HPDE6-E6E7 (cell line): ENCODE measurements at regions not wholly inside any gene's neighbourhood (a gene's known extent, or its start where the extent isn't known, plus 50 kb on each side); places are given as distances from the start of the nearest gene placed in this dataset.
"Not testable (repeated sequence)": the region's sequence is repeated elsewhere in the genome, so short reads cannot be mapped to it uniquely, and the experiment has no call there.

Experiments used
- DNase-seq: peaks from one replicate; pipeline ENCODE4 v3.0.0; 2011; ENCODE audit warnings: missing footprints; ENCODE audit errors: extremely low spot score

- DNase-seq, result no peak
Observed at GRCh38 chr4:20196476-20196875, 55.2 kb upstream of the SLIT2 start.

- no peak for DNase-seq
Observed at GRCh38 chr4:20195071-20195885, 56.4 kb upstream of the SLIT2 start.

- DNase-seq, result no peak
Observed at GRCh38 chr4:20194123-20195013, 57.3 kb upstream of the SLIT2 start.

GRCh38 chr4:20193141-20193936, 58.4 kb upstream of the SLIT2 start:
- peak; percentile 19 for DNase-seq

GRCh38 chr4:20192736-20193135, 59.0 kb upstream of the SLIT2 start:
- no peak for DNase-seq

- DNase-seq, result no peak
Observed at GRCh38 chr4:20185103-20185502, 66.6 kb upstream of the SLIT2 start.

GRCh38 chr4:20183131-20183530, 68.6 kb upstream of the SLIT2 start:
- not testable (repeated sequence) for DNase-seq

- no peak for DNase-seq
Observed at GRCh38 chr4:20181926-20182325, 69.8 kb upstream of the SLIT2 start.

GRCh38 chr4:20180509-20180908, 71.2 kb upstream of the SLIT2 start:
- no peak for DNase-seq

GRCh38 chr4:20178902-20179576, 72.7 kb upstream of the SLIT2 start:
- DNase-seq, result no peak

- no peak for DNase-seq
Observed at GRCh38 chr4:20176881-20177280, 74.8 kb upstream of the SLIT2 start.

- DNase-seq, result no peak
Observed at GRCh38 chr4:20172070-20172760, 79.5 kb upstream of the SLIT2 start.

GRCh38 chr4:20166544-20166943, 85.2 kb upstream of the SLIT2 start:
- DNase-seq, result no peak

- no peak for DNase-seq
Observed at GRCh38 chr4:20159516-20159915, 92.2 kb upstream of the SLIT2 start.

GRCh38 chr4:20158195-20158594, 93.5 kb upstream of the SLIT2 start:
- no peak for DNase-seq

GRCh38 chr4:20151436-20151835, 100.3 kb upstream of the SLIT2 start:
- DNase-seq, result no peak

- DNase-seq, result not testable (repeated sequence)
Observed at GRCh38 chr4:20149143-20149542, 102.6 kb upstream of the SLIT2 start.

GRCh38 chr4:20137176-20137575, 114.5 kb upstream of the SLIT2 start:
- DNase-seq, result no peak

GRCh38 chr4:20127626-20128025, 124.1 kb upstream of the SLIT2 start:
- no peak for DNase-seq

GRCh38 chr4:20126906-20127305, 124.8 kb upstream of the SLIT2 start:
- DNase-seq, result peak; percentile 22
